Lung (tissue), 11 donors: ENCODE measurements at regions not wholly inside any gene's neighbourhood (a gene's known extent, or its start where the extent isn't known, plus 50 kb on each side); places are given as distances from the start of the nearest gene placed in this dataset.

Source experiments
- ATAC-seq: fragments of 200-7000 bp; cut with Tn5 transposase; one replicate; pipeline ENCODE4 v1.9.1; 2020; ENCODE audit warnings: moderate number of reproducible peaks; ENCODE audit not compliant: insufficient read depth, low FRiP score
- DNase-seq, 3 donors: peaks; one replicate each; pipeline ENCODE4 v3.0.0-alpha.2; 2013 to 2017
- H3K27ac ChIP-seq, 2 donors: one replicate each; pipeline ENCODE4 v1.5.1; 2013; ENCODE audit warnings: mild to moderate bottlenecking in 2 of 2, moderate library complexity in 2 of 2, control low read depth in 1 of 2, inconsistent platforms in 1 of 2, low read depth in 1 of 2, low read length in 1 of 2
- H3K27me3 ChIP-seq, 3 donors: one replicate each; pipeline ENCODE4 v1.5.1; 2013; ENCODE audit warnings: low read length in 2 of 3; ENCODE audit not compliant: control insufficient read depth in 3 of 3, insufficient read depth in 3 of 3
- H3K36me3 ChIP-seq, 4 donors: one replicate each; pipeline ENCODE4 v1.5.1; 2013; ENCODE audit warnings: low read length in 4 of 4, mild to moderate bottlenecking in 1 of 4, moderate library complexity in 1 of 4; ENCODE audit not compliant: control insufficient read depth in 4 of 4, insufficient read depth in 4 of 4
- H3K4me1 ChIP-seq, 5 donors: one replicate each; pipeline ENCODE4 v1.5.1; 2013; ENCODE audit warnings: low read length in 5 of 5, mild to moderate bottlenecking in 2 of 5, moderate library complexity in 1 of 5; ENCODE audit not compliant: control insufficient read depth in 5 of 5, insufficient read depth in 5 of 5
- H3K4me3 ChIP-seq: one replicate; pipeline ENCODE4 v1.5.1; 2013; ENCODE audit warnings: mild to moderate bottlenecking, control low read depth, moderate library complexity
- H3K9ac ChIP-seq, 2 donors: one replicate each; pipeline ENCODE4 v1.5.1; 2013; ENCODE audit warnings: low read length in 2 of 2, control low read depth in 1 of 2; ENCODE audit not compliant: insufficient read depth in 1 of 2
- H3K9me3 ChIP-seq, 4 donors: one replicate each; pipeline ENCODE4 v1.5.1; 2013; ENCODE audit warnings: low read length in 3 of 4, mild to moderate bottlenecking in 1 of 4, moderate library complexity in 1 of 4; ENCODE audit not compliant: control insufficient read depth in 4 of 4, insufficient read depth in 3 of 4
- WGBS, 2 donors: extraction: QIAGEN DNeasy Blood & Tissue Kit; methylation state at CpG; one replicate each; pipeline ENCODE4 v1.1.7; 2013; 5-methylcytosine and 5-hydroxymethylcytosine counted together
- TF ChIP-seq, protein P1 (sequence below): IDR thresholded peaks from 2 replicates; pipeline ENCODE4 v1.5.1; 2012; ENCODE audit warnings: mild to moderate bottlenecking; ENCODE audit errors: control extremely low read depth, extremely low read depth
- donor health status: control.
- donor health status: control.
- donor health status: Bipolar disorder and iron deficiency.
- donor health status: healthy.
- donor health status: DM: yes; HTN: yes; CAD: no.

GRCh38 chr13:99690426-99691174 lies 189.3 kb downstream of the TM9SF2 start:
- TF ChIP-seq, protein P1, sequence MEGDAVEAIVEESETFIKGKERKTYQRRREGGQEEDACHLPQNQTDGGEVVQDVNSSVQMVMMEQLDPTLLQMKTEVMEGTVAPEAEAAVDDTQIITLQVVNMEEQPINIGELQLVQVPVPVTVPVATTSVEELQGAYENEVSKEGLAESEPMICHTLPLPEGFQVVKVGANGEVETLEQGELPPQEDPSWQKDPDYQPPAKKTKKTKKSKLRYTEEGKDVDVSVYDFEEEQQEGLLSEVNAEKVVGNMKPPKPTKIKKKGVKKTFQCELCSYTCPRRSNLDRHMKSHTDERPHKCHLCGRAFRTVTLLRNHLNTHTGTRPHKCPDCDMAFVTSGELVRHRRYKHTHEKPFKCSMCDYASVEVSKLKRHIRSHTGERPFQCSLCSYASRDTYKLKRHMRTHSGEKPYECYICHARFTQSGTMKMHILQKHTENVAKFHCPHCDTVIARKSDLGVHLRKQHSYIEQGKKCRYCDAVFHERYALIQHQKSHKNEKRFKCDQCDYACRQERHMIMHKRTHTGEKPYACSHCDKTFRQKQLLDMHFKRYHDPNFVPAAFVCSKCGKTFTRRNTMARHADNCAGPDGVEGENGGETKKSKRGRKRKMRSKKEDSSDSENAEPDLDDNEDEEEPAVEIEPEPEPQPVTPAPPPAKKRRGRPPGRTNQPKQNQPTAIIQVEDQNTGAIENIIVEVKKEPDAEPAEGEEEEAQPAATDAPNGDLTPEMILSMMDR: no peak
- Histone ChIP-seq H3K4me1 (peaks cover 0 to 14% (median 6%) of the 10 kb centered on the region in 5 donors), H3K4me3 (no peak overlapping the region), H3K9me3 (no peaks in the 10 kb centered on the region), H3K27ac (no peak overlapping the region), H3K27me3 (peaks cover 0 to 44% (median 30%) of the 10 kb centered on the region in 3 donors), H3K9ac (no peak overlapping the region), H3K36me3 (no peaks in the 10 kb centered on the region)
- 66 to 80% methylated on average over 9 of the region's 9 CpGs for WGBS, 2 donors
- DNase-seq (no peak), ATAC-seq (no peak)

DNA sequence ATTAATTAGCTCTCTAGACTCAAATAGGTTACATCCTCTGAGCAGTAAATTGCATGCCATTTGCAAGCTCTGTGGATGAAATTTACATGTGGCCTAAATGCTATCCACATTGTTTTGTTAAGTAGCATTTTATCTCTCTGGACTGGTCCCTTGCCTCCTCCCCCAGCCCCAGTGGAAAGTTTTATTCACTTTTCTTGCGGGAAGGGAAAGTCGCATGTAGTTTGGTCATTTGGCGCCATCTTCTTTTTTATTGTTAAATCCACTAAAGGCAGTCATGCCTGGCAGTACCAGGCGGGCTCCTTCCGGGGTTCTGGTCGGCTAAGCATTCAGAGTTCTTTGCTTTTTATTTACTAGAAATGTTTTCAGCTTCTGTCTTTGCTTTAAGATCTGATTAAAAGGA lies 188.7 kb downstream of the TM9SF2 start:
- no peak overlapping the region for H3K27ac ChIP-seq
- no peak for ATAC-seq

GRCh38 chr13:99688776-99689175 lies 187.5 kb downstream of the TM9SF2 start:
- 67 to 69% methylated on average over 4 of the region's 4 CpGs for WGBS, 2 donors
- TF ChIP-seq, protein P1: no peak
- Histone ChIP-seq H3K27ac (no peak overlapping the region), H3K9me3 (no peaks in the 10 kb centered on the region), H3K27me3 (peaks cover 0 to 44% (median 30%) of the 10 kb centered on the region in 3 donors), H3K4me1 (peaks cover 0 to 14% (median 6%) of the 10 kb centered on the region in 5 donors), H3K36me3 (no peaks in the 10 kb centered on the region), H3K9ac (no peak overlapping the region), H3K4me3 (no peak overlapping the region)
- ATAC-seq: no peak
- DNase-seq: no peak

More for the DNA sequence above, 188.7 kb downstream of the TM9SF2 start:
- H3K4me1 ChIP-seq: peaks cover 0 to 14% (median 6%) of the 10 kb centered on the region in 5 donors
- TF ChIP-seq, protein P1: no peak
- no peak overlapping the region for H3K9ac ChIP-seq
- no peak for DNase-seq
- no peaks in the 10 kb centered on the region for H3K36me3 ChIP-seq
- H3K9me3 ChIP-seq: no peaks in the 10 kb centered on the region
- no peak overlapping the region for H3K4me3 ChIP-seq
- 90% methylated on average over 6 of the region's 6 CpGs for WGBS, 2 donors
- H3K27me3 ChIP-seq: peaks cover 0 to 44% (median 30%) of the 10 kb centered on the region in 3 donors
